ENCODE measurements at regions not wholly inside any gene's neighbourhood (a gene's known extent, or its start where the extent isn't known, plus 50 kb on each side); places are given as distances from the start of the nearest gene placed in this dataset.

DNA sequence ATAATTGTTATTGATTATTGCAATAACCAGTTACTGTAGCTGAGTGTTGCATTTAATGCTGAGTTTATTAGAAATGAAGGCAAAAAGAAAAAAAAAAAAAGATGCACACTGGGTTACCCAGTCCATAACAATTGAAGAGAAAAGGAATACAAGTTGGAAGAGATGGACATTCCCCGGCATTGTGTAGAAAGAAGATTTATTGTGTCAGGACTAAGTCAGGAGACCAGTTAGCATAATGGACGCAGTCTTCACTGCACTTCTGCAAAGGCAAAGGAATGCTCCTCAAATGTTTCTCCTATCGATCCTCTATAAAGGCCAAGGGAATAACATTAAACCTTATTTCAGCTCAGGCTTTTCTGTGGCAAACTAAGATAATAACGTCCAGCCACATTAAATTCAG, 157.8 kb downstream of the INSIG2 start:
- TF ChIP-seq, protein P1, sequence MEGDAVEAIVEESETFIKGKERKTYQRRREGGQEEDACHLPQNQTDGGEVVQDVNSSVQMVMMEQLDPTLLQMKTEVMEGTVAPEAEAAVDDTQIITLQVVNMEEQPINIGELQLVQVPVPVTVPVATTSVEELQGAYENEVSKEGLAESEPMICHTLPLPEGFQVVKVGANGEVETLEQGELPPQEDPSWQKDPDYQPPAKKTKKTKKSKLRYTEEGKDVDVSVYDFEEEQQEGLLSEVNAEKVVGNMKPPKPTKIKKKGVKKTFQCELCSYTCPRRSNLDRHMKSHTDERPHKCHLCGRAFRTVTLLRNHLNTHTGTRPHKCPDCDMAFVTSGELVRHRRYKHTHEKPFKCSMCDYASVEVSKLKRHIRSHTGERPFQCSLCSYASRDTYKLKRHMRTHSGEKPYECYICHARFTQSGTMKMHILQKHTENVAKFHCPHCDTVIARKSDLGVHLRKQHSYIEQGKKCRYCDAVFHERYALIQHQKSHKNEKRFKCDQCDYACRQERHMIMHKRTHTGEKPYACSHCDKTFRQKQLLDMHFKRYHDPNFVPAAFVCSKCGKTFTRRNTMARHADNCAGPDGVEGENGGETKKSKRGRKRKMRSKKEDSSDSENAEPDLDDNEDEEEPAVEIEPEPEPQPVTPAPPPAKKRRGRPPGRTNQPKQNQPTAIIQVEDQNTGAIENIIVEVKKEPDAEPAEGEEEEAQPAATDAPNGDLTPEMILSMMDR (IDR thresholded peaks at IDR 0.05; ENCODE audit: unreplicated experiment), result no peak
- no peak overlapping the region for H3K4me3 Mint-ChIP-seq (ENCODE audit: low read depth, unreplicated experiment)
- H3K4me1 Mint-ChIP-seq (ENCODE audit: low read depth, unreplicated experiment), result peaks cover 38% of the 10 kb centered on the region
- intact Hi-C loops (cut with micrococcal nuclease; ENCODE audit: unreplicated experiment), result no loop called here
- H3K9me3 Mint-ChIP-seq (ENCODE audit: low read depth, unreplicated experiment), result peaks cover 2% of the 10 kb centered on the region
- no TSS peak for BruUV-seq (replicated peaks)
- CTCF ChIA-PET, result interaction anchor here (0.6 kb wide), 1 partner anchor 716 kb away, joined by 3 read pairs; no protein-coding TSS in a partner anchor
- no peak for DNase-seq
- H3K27ac Mint-ChIP-seq (ENCODE audit: unreplicated experiment), result no peak overlapping the region
- H3K36me3 Mint-ChIP-seq (ENCODE audit: insufficient read depth, unreplicated experiment), result no peaks in the 10 kb centered on the region
- H3K27me3 Mint-ChIP-seq (ENCODE audit: unreplicated experiment), result no peaks in the 10 kb centered on the region

DNA sequence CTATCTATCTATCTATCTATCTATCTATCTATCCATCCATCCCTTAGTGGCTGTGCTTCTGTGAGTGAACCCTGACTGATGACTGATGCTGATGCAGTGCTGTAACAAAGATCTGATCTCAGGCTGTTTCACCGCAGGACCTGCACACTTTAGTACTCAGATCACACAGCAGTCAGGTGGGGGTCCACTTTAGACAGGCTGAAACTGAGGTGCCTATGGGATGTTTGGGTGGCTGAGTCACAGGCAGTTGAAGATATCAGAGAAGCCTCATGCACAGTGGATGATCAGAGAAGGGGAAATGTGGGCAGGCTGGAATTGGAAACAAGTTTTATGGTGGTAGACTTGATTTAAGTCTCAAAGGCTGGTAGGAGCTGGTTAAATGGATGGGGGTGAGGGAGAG, 156.4 kb downstream of the INSIG2 start:
- TF ChIP-seq, protein P1 (IDR thresholded peaks at IDR 0.05; ENCODE audit: unreplicated experiment), result no peak
- Mint-ChIP-seq H3K27ac (ENCODE audit: unreplicated experiment) (no peak overlapping the region), H3K36me3 (ENCODE audit: insufficient read depth, unreplicated experiment) (no peaks in the 10 kb centered on the region), H3K9me3 (ENCODE audit: low read depth, unreplicated experiment) (no peaks in the 10 kb centered on the region), H3K4me3 (ENCODE audit: low read depth, unreplicated experiment) (no peak overlapping the region), H3K27me3 (ENCODE audit: unreplicated experiment) (no peaks in the 10 kb centered on the region), H3K4me1 (ENCODE audit: low read depth, unreplicated experiment) (peaks cover 26% of the 10 kb centered on the region)
- BruUV-seq (replicated peaks), result no TSS peak
- intact Hi-C loops (cut with micrococcal nuclease; ENCODE audit: unreplicated experiment), result no loop called here
- CTCF ChIA-PET, result no interaction called here
- no peak for DNase-seq

DNA sequence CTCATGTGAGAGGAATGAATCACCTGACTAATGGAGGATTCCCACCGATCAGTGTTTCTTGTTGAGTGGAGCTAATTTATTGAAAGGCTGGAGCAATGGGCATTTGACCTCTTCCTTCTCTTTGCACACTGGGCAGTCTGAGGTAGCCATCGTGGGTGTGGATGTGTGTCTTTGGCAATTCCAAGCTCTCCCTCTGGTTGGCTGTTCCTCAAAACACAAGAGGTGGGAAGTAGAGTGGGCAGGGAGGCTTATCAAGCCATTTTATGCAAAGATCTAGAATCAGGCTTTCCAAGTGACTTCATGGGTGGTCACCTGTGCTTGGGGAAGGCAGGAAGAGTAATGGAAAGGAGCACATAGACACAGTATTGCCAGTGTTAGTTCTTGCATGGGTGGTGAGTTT, 154.8 kb downstream of the INSIG2 start:
- Mint-ChIP-seq H3K9me3 (ENCODE audit: low read depth, unreplicated experiment) (no peaks in the 10 kb centered on the region), H3K4me3 (ENCODE audit: low read depth, unreplicated experiment) (no peak overlapping the region), H3K27me3 (ENCODE audit: unreplicated experiment) (no peaks in the 10 kb centered on the region), H3K36me3 (ENCODE audit: insufficient read depth, unreplicated experiment) (no peaks in the 10 kb centered on the region), H3K4me1 (ENCODE audit: low read depth, unreplicated experiment) (peaks cover 18% of the 10 kb centered on the region), H3K27ac (ENCODE audit: unreplicated experiment) (no peak overlapping the region)
- intact Hi-C loops (cut with micrococcal nuclease; ENCODE audit: unreplicated experiment), result no loop called here
- no peak for DNase-seq
- TF ChIP-seq, protein P1 (IDR thresholded peaks at IDR 0.05; ENCODE audit: unreplicated experiment), result no peak
- BruUV-seq (replicated peaks), result no TSS peak
- CTCF ChIA-PET, result interaction anchor here (1.5 kb wide), 1 partner anchor 196 kb away, joined by 4 read pairs; no protein-coding TSS in a partner anchor

- Mint-ChIP-seq H3K36me3 (ENCODE audit: insufficient read depth, unreplicated experiment) (no peaks in the 10 kb centered on the region), H3K27me3 (ENCODE audit: unreplicated experiment) (no peaks in the 10 kb centered on the region), H3K4me3 (ENCODE audit: low read depth, unreplicated experiment) (no peak overlapping the region), H3K4me1 (ENCODE audit: low read depth, unreplicated experiment) (peaks cover 18% of the 10 kb centered on the region), H3K9me3 (ENCODE audit: low read depth, unreplicated experiment) (no peaks in the 10 kb centered on the region), H3K27ac (ENCODE audit: unreplicated experiment) (no peak overlapping the region)
- no TSS peak for BruUV-seq (replicated peaks)
- CTCF ChIA-PET, result interaction anchor here (1.0 to 1.5 kb wide), 2 partner anchors 9 to 196 kb away, joined by 3 to 4 read pairs; no protein-coding TSS in a partner anchor
- intact Hi-C loops (cut with micrococcal nuclease; ENCODE audit: unreplicated experiment), result no loop called here
- TF ChIP-seq, protein P1 (IDR thresholded peaks at IDR 0.05; ENCODE audit: unreplicated experiment), result no peak
- DNase-seq, result peak; percentile 21
Measured at GRCh38 chr2:118242216-118242615, 153.9 kb downstream of the INSIG2 start.
